HG03280 (cell line): ENCODE measurements at regions not wholly inside any gene's neighbourhood (a gene's known extent, or its start where the extent isn't known, plus 50 kb on each side); places are given as distances from the start of the nearest gene placed in this dataset.
"Not testable (repeated sequence)": the region's sequence is repeated elsewhere in the genome, so short reads cannot be mapped to it uniquely, and the experiment has no call there.

ENCODE experiments used
- ATAC-seq: cut with Tn5 transposase; IDR thresholded peaks from one replicate; pipeline ENCODE4 v1.9.1; 2021; ENCODE audit warnings: mild to moderate bottlenecking, moderate library complexity; ENCODE audit not compliant: unreplicated experiment

DNA sequence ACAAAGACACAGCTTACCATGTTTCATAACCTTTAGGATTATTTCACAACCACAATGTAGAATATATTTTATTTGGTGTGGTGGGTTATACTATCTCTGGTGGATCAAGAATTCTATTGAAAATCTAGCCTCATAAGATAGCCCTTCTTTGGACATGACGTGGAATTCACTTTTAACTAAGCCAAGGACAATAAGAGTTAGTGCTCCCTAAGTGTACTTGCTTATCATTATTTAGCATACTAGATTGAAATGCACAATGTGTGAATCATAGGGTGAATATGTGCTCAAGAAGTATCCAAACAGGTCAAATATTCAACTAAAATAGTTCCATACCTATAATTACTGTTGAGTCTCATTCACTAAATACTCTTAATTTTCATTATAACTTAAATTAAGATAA lies 1179.5 kb upstream of the GOT2 start:
- no peak for ATAC-seq

DNA sequence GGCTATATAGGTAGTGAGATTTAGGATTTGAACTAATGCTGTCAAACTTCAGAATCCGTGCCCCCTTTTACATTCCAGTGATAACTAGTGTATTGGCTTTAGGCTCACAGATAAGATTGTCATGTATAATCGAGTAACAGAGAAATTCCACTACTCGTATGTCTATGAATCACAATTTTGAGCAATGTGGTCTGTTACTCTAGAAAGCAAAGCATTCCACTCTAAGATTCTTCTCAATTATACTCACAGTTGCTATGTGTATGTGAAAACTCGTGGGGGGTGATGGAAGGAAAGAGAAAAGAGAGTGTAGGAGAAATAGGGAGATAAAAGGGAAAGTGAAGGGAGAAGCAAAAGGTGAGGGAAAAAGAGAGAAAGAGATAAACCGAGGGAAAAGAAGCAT lies 1175.1 kb upstream of the GOT2 start:
- no peak for ATAC-seq

DNA sequence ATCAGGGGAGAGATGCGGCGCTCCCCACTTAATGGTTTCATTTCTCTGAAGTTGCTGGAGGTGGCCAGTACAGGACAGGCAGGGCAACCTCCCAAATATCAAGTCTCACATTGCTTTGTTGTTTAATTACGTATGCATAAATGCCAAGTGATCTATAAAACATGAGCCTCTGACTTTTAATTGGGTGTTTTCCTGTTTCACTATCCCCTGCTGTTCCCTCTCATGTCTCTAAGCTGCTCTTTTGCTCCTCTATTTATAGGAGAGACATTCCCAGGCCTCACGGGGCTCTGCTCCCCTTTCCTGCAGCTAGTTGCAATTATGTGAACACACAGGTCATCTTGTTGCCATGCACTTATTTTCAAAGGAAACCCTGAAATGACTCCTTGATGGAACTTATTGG lies 1173.5 kb upstream of the GOT2 start:
- no peak for ATAC-seq

DNA sequence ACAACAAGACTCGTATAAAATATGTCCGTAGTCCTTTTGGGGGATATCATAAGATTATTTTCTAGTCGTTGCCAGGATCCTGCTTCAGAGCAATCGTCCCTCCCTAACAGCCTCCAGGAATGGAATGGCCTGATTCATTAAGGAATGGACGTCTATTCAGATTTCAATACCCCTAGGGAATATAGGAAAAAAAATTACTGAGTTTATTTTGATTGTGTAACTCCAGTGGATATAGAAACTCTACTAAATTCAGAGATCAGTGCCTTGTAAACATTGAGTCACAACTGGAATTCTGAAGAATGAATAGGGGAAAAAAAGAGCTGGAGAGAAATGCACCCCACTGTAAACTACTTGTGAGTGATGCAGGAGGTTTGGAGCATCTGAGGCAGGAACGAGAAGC lies 1171.5 kb upstream of the GOT2 start:
- no peak for ATAC-seq

DNA sequence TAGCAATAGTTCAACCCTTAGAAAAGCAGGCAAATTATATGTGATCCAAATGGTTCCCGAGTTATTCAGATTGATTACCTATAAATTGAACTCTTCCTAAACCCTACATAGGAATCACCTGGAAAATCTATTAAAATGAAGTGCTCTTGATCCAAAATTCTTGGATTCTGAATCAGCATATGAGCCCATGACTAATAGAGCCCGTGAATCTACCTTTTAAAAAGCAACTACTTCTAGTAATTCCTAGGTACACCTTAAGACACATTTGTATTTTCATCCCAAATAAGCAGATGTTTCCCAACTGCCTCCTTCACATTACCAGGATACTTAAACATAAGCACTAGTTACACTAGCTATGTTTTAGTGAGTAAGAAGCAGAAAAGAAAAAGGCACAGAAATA lies 1171.0 kb upstream of the GOT2 start:
- no peak for ATAC-seq

DNA sequence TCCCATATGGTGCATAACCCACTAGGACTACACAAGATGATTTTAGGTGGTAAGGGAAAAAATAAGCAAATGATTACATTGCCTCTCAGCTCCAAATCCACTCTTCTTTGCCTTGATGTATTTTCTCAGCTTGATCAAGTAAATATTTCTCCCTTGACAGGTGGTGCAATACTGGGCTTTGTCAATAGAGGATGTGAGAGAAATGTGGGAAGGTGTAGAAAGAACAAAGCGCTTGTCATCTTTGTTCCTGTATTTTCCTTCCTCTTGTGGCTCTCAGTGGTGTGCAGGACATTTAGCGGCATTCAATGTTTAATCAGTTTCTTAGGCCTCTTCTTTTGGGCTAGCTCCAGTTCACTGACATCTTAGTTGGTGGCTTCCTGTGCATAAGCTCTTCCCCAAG lies 1165.8 kb upstream of the GOT2 start:
- ATAC-seq: no peak

DNA sequence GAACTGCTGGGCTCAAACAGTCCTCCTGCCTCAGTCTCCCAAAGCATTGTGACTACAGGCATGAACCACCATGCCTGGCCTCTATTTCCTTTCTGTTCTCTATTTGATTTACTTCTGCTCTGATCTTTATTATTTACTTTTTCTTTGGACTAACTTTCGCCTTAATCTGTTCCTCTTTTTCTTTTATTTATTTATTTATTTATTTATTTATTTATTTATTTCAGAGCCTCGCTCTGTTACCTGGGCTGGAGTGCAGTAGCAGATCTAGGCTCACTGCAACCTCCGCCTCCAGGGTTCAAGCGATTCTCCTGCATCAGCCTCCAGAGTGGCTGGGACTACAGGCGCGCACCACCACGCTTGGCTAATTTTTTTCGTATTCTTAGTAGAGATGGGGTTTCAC lies 1158.3 kb upstream of the GOT2 start:
- ATAC-seq: no peak

DNA sequence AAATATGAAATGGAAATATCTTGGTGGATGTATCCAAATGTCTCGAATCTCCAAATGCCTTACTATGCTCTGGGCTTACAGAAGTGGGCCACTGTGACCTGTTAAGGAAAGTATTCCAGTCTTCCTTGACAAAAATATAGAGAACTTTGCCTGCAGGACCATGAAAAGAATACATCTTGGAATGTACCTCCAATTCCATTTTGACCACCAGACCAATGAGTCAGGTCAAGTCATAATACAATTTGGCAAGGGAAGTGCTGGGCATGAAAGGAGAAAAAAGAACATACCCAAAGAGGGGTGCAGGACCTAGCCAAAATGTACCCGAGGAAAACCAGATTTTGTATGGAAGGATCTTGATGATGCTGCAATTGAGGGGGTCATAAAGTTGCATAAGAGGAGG lies 1153.7 kb upstream of the GOT2 start:
- no peak for ATAC-seq

DNA sequence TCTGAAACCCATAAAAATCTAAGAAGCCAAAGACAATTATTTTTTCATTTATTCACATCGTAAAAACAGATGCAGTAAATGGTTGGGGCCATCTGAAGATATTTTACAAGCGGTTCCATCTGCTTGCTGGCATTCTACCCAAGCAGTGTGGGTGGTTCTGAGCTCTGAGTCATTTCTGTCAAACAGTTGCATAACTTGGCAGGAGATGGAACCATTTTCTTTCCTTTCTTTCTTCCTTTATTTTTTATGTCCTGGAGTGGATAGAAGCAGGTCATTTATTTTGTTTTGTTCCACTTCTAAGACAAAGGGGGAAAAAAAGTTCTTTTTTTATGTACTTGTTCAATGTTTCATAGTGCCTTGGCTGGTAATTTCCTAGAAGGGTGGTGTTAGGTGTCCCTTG lies 1151.9 kb upstream of the GOT2 start:
- no peak for ATAC-seq

DNA sequence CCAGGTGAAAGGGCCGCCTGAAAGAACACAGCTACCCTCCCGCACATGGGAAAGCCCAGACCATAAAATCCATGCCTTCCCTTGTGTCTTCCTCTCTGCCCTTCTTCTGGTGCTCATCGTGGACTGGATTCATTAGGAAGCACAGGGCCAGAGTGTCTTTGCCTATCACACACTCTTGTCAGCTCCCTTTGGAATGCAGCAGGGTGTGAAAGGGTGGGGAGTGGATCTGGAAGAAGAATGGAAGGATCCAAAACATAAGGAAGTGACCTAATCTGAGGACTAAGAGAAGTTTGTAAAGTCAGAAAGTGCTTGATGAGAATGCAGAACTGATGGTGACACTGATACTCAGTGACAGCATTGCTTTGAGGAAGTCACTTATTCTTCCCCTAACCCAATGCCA lies 1147.3 kb upstream of the GOT2 start:
- ATAC-seq: no peak

DNA sequence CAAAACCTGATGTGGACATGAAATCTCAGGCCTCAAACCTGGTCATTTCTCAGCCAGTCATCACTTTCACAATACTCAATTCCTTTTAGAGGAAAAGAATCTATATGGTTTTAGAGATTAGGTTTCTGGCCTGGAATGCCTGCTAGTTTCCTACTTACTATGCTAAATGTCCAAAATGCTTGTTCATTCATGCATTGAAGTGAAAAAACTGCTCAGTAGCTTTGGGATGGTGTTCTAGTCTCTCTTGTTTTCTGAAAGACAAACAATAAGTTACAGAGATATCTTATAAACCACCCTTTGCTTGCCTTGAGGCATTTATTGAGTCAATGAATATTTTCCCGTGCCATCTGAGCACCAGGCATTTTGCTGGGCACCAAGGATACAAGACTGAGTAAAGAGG lies 1146.5 kb upstream of the GOT2 start:
- no peak for ATAC-seq

DNA sequence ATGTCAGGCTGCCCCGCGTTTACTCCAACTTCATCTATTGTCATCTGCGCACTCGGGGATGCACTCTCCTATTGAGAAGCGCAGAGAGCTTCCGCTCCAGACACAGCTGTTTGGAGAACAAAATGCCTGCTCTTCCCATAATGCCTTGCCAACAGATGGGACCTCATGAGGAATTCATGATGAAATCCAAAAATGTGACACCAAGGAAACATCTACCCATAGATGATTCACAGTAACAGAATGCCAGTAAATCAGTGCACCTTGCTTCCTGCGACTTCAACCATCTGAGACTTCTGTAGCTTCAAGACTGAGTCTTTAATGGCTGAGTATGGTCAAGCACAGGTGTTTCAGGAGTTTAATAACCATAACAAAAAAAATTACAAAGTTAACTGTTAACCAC lies 1144.9 kb upstream of the GOT2 start:
- no peak for ATAC-seq

DNA sequence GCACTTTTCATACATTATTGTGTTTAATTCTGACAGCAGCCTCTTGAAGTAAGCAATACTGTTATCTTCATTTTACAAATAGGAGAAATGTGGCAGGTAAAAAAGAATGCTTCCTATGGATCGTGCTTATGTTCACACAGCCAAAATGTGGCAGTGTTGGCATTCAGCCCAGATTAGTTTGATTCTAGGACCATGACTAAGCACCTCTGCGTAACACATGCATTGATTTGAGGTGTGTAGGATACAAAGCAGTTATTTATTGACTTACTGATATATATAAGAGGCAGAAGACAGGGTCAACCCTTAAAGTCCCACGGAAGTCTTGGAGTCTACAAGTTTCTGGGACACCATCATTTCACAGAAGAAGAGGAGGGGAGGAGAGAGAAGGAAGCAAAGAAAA lies 1144.4 kb upstream of the GOT2 start:
- no peak for ATAC-seq

DNA sequence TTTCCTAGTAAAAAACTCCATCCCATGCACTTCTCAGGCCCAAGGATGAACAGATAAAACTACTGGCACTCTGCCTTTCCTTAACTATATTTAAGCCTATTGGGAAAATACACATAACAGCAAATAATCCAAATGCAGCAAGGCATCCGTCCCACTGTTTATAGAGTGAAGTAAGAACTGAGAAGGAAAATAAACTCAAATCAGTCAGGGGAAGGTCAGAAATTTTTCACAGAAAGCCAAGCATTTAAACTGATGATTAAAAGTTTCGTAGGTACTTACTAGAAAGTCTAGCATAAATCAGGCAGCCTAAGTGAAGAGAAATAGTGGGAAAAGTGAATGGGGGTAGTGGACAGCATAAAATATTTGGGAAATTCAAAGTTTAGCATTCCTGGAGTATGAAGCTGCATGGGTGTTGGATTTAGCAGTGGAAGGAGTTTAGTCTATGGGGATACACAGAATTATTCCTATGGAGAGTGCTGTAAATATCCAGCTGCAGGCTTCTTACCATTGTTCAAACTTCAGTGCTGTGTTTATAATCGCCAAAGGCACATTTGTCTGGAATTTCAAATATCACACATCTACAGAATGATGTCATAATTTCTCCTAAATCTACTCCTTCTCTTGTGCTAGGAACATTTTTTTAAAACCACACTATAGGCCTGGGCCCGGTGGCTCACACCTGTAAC lies 1131.0 kb upstream of the GOT2 start:
- no peak for ATAC-seq

DNA sequence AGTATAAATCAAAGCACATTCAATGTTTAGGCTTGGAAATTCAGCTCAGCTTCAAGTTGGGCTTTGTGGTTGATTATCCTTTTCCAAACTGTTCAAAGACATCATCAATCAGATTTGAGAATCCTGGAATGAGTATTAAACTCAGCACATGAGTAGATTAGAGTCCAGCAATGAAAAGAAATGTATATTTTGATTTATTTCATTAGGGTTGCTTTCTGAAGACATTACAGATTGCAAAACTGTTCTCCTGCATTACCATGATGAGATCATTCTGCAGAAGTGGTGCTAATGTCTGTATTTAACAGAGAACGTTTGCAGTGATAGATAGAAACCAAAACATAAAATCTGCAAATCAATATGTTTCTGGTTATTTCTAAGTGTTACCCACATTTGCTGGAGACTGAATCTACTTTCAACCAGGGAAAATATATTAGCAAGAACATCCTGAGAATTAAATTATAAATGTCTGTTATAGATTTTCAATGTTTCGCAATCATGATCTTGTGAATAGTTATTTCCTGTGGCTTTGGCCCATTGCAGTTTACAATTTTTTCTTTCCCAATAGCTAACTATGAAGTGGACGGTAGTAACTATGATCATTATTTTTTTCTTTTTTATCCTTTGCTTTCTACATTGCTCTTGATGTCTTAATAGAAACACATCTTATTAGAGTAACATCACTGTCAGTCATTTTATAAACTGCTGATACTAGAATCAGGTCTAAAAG lies 1125.7 kb upstream of the GOT2 start:
- ATAC-seq: no peak

DNA sequence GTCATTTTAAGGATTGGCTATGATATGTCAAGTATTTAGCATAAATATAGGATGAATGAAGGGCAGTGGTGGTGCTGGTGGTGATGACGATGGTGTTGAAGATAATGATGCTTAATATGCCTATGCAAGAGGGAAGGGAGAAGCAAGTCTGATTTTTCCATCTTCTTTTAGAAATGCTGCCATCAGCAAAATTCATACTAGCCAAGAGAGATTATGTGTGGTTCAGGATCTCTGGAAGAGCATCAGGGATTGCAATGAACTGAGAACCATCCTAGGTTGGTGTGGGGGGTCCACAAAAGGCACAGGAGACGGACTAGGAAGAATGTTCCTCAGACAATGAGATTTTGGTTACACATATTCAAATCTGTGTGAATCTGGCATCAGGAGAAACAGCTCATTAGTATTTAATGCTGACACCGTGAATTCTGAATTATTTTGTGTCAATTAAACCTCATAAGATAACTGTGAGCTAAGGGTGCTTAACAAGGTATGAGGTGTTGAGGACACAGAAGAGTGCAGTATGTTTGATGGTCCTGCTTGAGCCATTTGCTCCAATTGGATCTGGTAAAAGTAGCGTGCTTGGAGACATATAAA lies 1120.8 kb upstream of the GOT2 start:
- ATAC-seq: no peak

DNA sequence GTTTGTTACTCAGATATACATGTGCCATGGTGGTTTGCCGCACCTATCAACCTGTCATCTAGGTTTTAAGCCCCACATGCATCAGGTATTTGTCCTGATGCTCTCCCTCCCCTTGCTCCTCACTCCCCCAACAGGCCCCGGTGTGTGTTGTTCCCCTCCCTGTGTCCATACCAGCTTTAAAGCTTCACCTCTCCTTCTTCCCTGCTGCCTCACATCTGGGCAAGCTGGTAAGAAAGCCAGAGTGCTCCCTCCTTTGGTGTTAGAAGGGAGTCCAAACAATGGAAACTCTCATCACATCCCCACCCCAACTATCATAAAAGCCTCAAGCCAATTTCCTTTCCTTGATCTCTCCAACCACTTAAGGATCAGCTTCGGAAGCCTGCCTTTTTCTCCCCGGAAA lies 1115.6 kb upstream of the GOT2 start:
- no peak for ATAC-seq

DNA sequence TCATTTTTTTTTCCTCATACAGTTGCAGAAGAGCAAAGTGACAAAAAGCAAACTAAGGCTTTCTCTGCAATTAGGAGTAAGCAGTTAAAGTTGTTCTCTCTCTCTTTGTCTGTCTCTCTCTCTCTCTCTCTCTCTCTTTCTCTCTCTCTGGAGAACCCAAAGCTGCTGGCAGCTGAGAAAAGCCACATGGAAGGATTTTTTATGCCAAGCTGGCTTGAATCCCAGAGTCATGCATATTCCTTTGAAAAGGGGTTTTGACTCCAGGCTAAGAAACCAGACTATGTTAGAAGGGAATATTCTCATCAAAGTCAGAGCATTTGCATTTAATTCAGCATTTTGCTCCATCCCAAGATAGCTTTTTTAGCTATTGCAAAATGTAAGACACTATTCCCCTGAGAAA lies 1114.2 kb upstream of the GOT2 start:
- ATAC-seq: no peak

DNA sequence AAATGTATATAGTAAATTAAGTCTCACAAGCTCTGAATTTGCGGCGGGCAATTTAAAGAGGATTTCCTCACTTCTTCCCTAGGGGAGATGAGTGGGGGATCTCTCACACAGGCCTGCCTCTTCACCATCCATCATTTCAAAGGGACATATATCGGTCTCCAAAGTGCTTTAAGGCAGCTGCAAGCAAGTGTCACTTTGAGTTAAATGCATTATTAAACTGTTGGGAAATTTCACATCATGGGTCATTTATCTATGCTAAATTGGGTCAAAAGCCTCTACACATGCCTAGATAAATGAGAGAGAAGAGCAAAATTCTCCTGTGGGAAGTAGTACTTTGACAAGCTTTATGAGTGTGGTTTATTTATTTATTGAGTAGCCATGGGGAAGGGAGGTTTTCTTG lies 1106.1 kb upstream of the GOT2 start:
- ATAC-seq: no peak

DNA sequence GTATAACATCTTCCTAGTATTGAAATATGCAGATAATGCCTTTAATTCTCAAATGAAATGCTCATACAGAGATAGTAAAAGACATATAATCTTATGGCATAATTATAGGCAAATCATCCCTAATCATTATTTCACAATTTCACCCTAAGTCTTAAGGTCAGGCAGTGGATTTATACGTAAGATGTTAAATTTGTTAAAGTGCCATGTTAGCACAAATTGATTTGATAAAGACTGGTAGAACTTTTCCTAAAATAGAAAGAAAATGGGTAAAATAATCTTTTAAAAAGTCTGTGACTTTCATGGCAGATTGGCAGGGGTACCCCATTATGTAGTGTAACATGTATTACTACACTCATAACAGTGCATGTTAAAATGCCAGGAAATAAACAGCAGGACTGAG lies 1092.7 kb upstream of the GOT2 start:
- ATAC-seq: no peak

DNA sequence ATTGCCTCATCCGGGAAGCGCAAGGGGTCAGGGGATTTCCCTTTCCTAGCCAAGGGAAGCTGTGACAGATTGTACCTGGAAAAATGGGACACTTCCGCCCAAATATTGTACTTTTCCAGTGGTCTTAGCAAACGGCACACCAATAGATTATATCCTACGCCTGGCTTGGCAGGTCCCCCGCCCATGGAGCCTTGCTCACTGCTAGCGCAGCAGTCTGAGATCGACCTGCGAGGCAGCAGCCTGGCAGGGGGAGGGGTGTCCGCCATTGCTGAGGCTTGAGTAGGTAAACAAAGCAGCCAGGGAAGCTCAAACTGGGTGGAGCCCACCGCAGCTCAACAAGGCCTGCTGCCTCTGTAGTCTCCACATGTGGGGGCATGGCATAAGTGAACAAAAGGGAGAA lies 1075.4 kb upstream of the GOT2 start:
- not testable (repeated sequence) for ATAC-seq

DNA sequence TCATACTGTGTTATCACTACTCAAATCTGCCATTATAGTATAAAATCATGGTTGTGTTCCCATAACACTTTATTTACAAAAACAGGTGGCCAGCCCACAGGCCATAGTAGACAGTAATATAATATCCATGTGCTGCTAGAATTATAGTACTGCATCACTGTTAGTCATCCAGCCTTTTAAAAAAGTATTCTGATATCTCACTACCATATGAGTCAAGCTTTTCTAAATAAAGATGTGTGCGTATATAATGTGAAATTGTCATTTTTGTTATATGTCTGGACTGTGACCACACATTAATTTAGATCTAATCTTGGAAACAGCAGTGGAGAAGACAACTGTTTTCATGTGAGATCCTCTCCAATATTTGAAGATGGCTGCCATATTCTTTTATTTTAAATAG lies 1049.1 kb upstream of the GOT2 start:
- no peak for ATAC-seq

DNA sequence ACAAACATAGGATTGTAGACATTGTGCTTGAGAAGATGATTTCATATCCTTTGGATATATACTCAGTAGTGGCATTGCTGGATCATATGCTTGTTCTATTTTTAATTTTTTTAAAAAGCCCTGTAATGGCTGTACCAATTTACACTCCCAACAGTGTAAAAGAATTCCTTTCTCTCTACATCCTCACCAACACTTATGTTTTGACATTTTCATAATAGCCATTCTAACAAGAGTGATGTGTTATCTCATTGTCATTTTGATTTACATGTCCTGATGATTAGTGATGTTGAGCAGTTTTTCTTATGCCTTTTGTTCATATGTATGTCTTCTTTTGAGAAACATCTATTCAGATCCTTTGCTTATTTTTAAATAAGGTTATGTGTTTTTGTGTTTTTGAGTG lies 1039.2 kb upstream of the GOT2 start:
- ATAC-seq: no peak
